ENCODE measurements at regions not wholly inside any gene's neighbourhood (a gene's known extent, or its start where the extent isn't known, plus 50 kb on each side); places are given as distances from the start of the nearest gene placed in this dataset.

DNA sequence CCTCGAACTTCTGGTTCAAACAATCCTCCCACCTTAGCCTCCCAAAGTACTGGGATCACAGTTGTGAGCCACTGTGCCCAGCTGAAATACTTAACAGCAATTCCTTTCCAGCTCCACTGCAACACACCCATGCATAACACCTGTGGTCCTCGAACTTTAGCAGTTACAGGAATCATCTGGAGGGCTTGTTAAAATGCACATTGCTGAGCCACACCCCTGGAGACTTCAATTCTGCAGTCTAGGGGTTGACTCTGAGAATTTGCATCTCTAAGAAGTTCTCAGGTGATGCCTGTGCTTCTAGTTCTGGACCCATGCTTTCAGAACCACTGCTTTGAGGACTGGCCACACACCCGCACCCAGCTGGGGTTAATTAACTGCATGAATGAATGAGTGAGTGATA, 53.1 kb upstream of the UBL3 start:
- TF ChIP-seq, protein P1, sequence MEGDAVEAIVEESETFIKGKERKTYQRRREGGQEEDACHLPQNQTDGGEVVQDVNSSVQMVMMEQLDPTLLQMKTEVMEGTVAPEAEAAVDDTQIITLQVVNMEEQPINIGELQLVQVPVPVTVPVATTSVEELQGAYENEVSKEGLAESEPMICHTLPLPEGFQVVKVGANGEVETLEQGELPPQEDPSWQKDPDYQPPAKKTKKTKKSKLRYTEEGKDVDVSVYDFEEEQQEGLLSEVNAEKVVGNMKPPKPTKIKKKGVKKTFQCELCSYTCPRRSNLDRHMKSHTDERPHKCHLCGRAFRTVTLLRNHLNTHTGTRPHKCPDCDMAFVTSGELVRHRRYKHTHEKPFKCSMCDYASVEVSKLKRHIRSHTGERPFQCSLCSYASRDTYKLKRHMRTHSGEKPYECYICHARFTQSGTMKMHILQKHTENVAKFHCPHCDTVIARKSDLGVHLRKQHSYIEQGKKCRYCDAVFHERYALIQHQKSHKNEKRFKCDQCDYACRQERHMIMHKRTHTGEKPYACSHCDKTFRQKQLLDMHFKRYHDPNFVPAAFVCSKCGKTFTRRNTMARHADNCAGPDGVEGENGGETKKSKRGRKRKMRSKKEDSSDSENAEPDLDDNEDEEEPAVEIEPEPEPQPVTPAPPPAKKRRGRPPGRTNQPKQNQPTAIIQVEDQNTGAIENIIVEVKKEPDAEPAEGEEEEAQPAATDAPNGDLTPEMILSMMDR (IDR thresholded peaks at IDR 0.05), result no peak
- TF ChIP-seq EP300 (IDR thresholded peaks at IDR 0.05) (no peak), ZC3H11A (IDR thresholded peaks at IDR 0.05) (no peak), KDM1A (IDR thresholded peaks at IDR 0.05; ENCODE audit: low read depth) (no peak)

All from A549 (cell line).